CD4-positive, alpha-beta T cell (primary cell): ENCODE measurements at regions not wholly inside any gene's neighbourhood (a gene's known extent, or its start where the extent isn't known, plus 50 kb on each side); places are given as distances from the start of the nearest gene placed in this dataset.

Experiments
- ATAC-seq: fragments of 200-7000 bp; cut with Tn5 transposase; one replicate; pipeline ENCODE4 v1.10.0; 2022; ENCODE audit warnings: mild to moderate bottlenecking; ENCODE audit not compliant: poor library complexity
- CTCF ChIA-PET: fragments of 350-600 bp; sonication (Branson Sonifier 250); formaldehyde crosslinking; loops from one replicate; lab custom pipeline; 2021; ENCODE audit warnings: antibody characterized with exemption, inconsistent platforms; lab: Charles Lee
- POLR2A ChIA-PET: fragments of 350-600 bp; sonication (Branson Sonifier 250); formaldehyde crosslinking; loops from one replicate; lab custom pipeline; 2021; ENCODE audit warnings: antibody characterized with exemption, inconsistent platforms; lab: Charles Lee
- DNase-seq, 14 experiments: peaks; one replicate each; pipeline ENCODE4 v3.0.0-alpha.2; 2013 to 2020; ENCODE audit warnings: mixed read lengths in 2 of 14
- H3K27ac ChIP-seq, 2 donors: one replicate each; pipeline versions ENCODE4 v1.5.1 to v1.7.0; 2013; ENCODE audit warnings: low read length in 2 of 2, low read depth in 1 of 2, mild to moderate bottlenecking in 1 of 2
- H3K27me3 ChIP-seq, 2 experiments: 1 replicate in 1 of 2; 2 replicates in 1 of 2; pipeline versions ENCODE4 v1.6.1 to v1.7.0; 2013; ENCODE audit warnings: low read length in 2 of 2, control low read depth in 1 of 2, mild to moderate bottlenecking in 1 of 2, moderate library complexity in 1 of 2; ENCODE audit not compliant: insufficient read depth in 2 of 2, control insufficient read depth in 1 of 2
- H3K36me3 ChIP-seq: one replicate; pipeline ENCODE4 v1.6.1; 2013; ENCODE audit warnings: low read length, control low read depth; ENCODE audit not compliant: insufficient read depth
- H3K4me1 ChIP-seq: one replicate; pipeline ENCODE4 v1.6.1; 2013; ENCODE audit warnings: low read length, control low read depth; ENCODE audit not compliant: insufficient read depth
- H3K4me3 ChIP-seq: one replicate; pipeline ENCODE4 v1.5.1; 2013; ENCODE audit warnings: mild to moderate bottlenecking, low read length, moderate library complexity
- H3K9me3 ChIP-seq, 2 experiments: 1 replicate in 1 of 2; 2 replicates in 1 of 2; pipeline versions ENCODE4 v1.6.1 to v1.7.0; 2013; ENCODE audit warnings: low read length in 2 of 2, mild to moderate bottlenecking in 2 of 2, control low read depth in 1 of 2, moderate library complexity in 1 of 2; ENCODE audit not compliant: control insufficient read depth in 1 of 2, insufficient read depth in 1 of 2
- H3K27ac Mint-ChIP-seq: one replicate; pipeline ENCODE4 v1.8.0; 2020; ENCODE audit warnings: mixed read lengths
- H3K27me3 Mint-ChIP-seq: one replicate; pipeline ENCODE4 v1.8.0; 2021; ENCODE audit warnings: mixed read lengths
- H3K36me3 Mint-ChIP-seq: one replicate; pipeline ENCODE4 v1.8.0; 2021; ENCODE audit warnings: low read depth, mixed read lengths
- H3K4me1 Mint-ChIP-seq: one replicate; pipeline ENCODE4 v1.8.0; 2021; ENCODE audit warnings: low read depth, mixed read lengths
- H3K4me3 Mint-ChIP-seq: one replicate; pipeline ENCODE4 v1.8.0; 2020; ENCODE audit warnings: mild to moderate bottlenecking, mixed read lengths
- H3K9me3 Mint-ChIP-seq: one replicate; pipeline ENCODE4 v1.8.0; 2020; ENCODE audit warnings: mixed read lengths
- CTCF ChIP-seq: fragments of 200-600 bp; IDR thresholded peaks from one replicate; pipeline ENCODE4 v1.8.0; 2022; ENCODE audit warnings: antibody characterized with exemption, mild to moderate bottlenecking
- intact Hi-C, 2 experiments: fragments of 100-400 bp; cut with DNase I in 1 of 2; cut with micrococcal nuclease in 1 of 2; formaldehyde crosslinking; loops; one replicate each; pipeline versions ENCODE4 v1.15.1 to v1.9.0; 2023 to 2025; cut with DNase I, micrococcal nuclease

DNA sequence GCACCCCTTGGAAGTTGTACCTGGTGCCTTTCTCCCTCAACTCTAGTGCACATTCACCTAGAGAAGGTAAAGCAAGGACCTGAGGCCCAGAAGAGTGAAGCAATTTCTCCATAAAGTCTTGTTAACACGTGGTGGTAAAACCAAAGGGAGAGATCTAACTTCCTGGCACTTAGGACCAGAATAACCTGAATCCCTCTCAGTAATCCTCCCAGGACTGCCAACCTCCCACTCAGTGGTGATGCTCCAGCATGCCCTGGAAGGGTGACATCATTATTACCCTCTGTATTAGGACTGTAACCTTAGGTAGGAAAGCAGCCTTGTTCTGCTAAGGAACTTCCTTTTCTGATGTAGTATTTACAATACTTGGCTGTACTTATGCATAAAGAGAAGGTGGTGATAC lies 330.6 kb upstream of the MARCKS start:
- Mint-ChIP-seq H3K27me3 (no peaks in the 10 kb centered on the region), H3K27ac (no peak overlapping the region), H3K4me3 (no peak overlapping the region), H3K36me3 (no peaks in the 10 kb centered on the region), H3K9me3 (peaks cover 2% of the 10 kb centered on the region), H3K4me1 (no peaks in the 10 kb centered on the region)
- DNase-seq (no peak), ATAC-seq (no peak)
- POLR2A ChIA-PET: no interaction called here
- Histone ChIP-seq H3K27me3 (no peaks in the 10 kb centered on the region), H3K36me3 (no peaks in the 10 kb centered on the region), H3K4me1 (no peaks in the 10 kb centered on the region), H3K9me3 (no peaks in the 10 kb centered on the region), H3K4me3 (no peak overlapping the region), H3K27ac (no peak overlapping the region)
- intact Hi-C loops: no loop called here
- CTCF ChIA-PET: no interaction called here
- TF ChIP-seq CTCF: no peak

DNA sequence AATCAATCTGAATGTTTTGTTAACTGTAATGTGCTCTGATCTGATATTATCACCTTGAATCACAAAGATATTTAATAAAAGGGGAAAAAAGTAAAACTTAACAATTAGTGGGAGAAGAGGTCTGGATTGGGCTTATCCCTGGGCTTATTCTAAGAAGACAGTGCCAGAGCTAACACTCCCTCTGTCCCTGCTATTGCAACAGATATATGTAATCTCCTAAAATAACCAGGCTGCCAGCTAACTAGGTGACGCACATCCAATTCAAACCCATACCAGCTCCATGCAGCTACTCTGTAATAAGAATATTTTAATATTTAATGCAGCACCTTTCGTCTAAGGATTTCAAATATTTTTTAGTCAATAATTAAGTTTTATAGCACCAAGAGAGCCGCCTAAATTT lies 330.1 kb upstream of the MARCKS start:
- Histone ChIP-seq H3K27ac (no peak overlapping the region), H3K4me3 (no peak overlapping the region), H3K9me3 (no peaks in the 10 kb centered on the region), H3K36me3 (no peaks in the 10 kb centered on the region), H3K4me1 (no peaks in the 10 kb centered on the region), H3K27me3 (no peaks in the 10 kb centered on the region)
- ChIA-PET POLR2A (no interaction called here), CTCF (no interaction called here)
- DNase-seq (no peak), ATAC-seq (no peak)
- H3K27me3 Mint-ChIP-seq: no peaks in the 10 kb centered on the region
- H3K27ac Mint-ChIP-seq: no peak overlapping the region
- no peaks in the 10 kb centered on the region for H3K36me3 Mint-ChIP-seq
- H3K4me3 Mint-ChIP-seq: no peak overlapping the region
- no peak for TF ChIP-seq CTCF
- peaks cover 2% of the 10 kb centered on the region for H3K9me3 Mint-ChIP-seq
- H3K4me1 Mint-ChIP-seq: no peaks in the 10 kb centered on the region
- intact Hi-C loops: no loop called here

DNA sequence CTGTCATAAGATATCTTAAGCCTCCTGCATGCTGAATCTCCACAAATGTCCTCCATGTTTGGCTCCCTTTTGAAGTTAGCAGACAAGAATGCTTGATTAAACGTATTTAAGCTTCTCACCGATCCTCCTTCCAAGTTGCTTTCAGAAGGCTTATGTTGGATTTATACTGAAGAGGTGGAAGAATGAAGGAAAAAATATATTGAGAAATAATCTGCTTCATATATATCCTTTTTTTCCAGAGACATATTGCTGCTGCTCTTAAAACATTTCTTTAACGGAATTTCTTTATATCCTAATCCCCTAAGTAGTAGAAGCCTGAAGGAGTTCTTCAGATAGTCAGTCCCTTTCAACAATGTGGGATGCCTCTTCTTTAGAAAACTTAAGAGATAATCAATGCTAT lies 329.0 kb upstream of the MARCKS start:
- intact Hi-C loops: no loop called here
- no peak overlapping the region for H3K4me3 Mint-ChIP-seq
- Histone ChIP-seq H3K36me3 (no peaks in the 10 kb centered on the region), H3K4me1 (no peaks in the 10 kb centered on the region), H3K4me3 (no peak overlapping the region), H3K9me3 (no peaks in the 10 kb centered on the region), H3K27me3 (no peaks in the 10 kb centered on the region), H3K27ac (no peak overlapping the region)
- CTCF ChIA-PET: no interaction called here
- no peaks in the 10 kb centered on the region for H3K27me3 Mint-ChIP-seq
- DNase-seq: no peak
- no peak for TF ChIP-seq CTCF
- POLR2A ChIA-PET: no interaction called here
- peaks cover 2% of the 10 kb centered on the region for H3K9me3 Mint-ChIP-seq
- H3K4me1 Mint-ChIP-seq: no peaks in the 10 kb centered on the region
- ATAC-seq: no peak
- no peaks in the 10 kb centered on the region for H3K36me3 Mint-ChIP-seq
- H3K27ac Mint-ChIP-seq: no peak overlapping the region
